ENCODE measurements at regions not wholly inside any gene's neighbourhood (a gene's known extent, or its start where the extent isn't known, plus 50 kb on each side); places are given as distances from the start of the nearest gene placed in this dataset.

DNA sequence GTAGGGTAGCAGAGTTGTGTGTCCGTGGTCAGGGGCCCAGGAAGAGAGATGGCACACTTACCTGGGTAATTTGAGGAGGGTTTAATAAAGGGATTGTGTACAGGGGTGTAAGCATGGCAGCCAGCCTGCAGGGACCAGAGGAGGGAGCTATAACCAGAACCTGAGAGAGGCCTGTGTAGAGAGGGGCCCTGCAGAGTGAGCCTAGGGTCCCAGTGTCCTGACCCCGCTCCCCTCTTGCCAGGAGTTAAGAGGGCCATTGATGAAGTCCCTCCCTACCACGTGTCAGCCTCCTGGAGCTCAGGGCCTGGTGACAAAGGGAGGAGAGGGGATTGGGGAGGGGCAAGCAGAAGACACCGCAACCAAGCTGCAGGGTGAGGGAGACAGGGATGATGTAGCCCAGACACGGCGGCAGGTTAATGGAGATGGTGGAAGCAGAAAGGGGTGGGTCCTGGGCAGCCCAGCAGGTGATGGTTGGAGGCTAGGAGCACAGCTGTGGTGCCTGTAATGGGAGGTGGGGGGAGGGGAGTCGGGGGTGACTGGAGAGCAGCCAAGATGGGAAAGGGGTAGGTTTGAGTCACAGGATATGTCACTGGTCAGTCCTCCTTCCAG, 165.4 kb upstream of the TOPAZ1 start:
- Histone ChIP-seq H3K79me2 (ENCODE audit: insufficient read depth, low read length) (peaks cover 6% of the 10 kb centered on the region), H3K27ac (ENCODE audit: low read depth, low read length) (no peak overlapping the region), H4K20me1 (ENCODE audit: insufficient read depth, low read length) (no peaks in the 10 kb centered on the region), H3K36me3 (ENCODE audit: insufficient read depth, low read length) (no peaks in the 10 kb centered on the region), H3K4me2 (ENCODE audit: insufficient read depth, low read length) (no peak overlapping the region), H3K4me1 (ENCODE audit: insufficient read depth, low read length) (no peaks in the 10 kb centered on the region), H2AFZ (ENCODE audit: low read length) (no peak overlapping the region), H3K27me3 (ENCODE audit: insufficient read depth, low read length) (no peaks in the 10 kb centered on the region), H3K9me3 (ENCODE audit: low read depth, low read length) (no peaks in the 10 kb centered on the region), H3K4me3 (ENCODE audit: insufficient read depth, low read length) (no peak overlapping the region)
- TF ChIP-seq CTCF (IDR thresholded peaks at IDR 0.05; ENCODE audit: extremely low read depth, low read depth, low read length): no peak
- no peak for DNase-seq (ENCODE audit: insufficient read length, low spot score, missing footprints)

DNA sequence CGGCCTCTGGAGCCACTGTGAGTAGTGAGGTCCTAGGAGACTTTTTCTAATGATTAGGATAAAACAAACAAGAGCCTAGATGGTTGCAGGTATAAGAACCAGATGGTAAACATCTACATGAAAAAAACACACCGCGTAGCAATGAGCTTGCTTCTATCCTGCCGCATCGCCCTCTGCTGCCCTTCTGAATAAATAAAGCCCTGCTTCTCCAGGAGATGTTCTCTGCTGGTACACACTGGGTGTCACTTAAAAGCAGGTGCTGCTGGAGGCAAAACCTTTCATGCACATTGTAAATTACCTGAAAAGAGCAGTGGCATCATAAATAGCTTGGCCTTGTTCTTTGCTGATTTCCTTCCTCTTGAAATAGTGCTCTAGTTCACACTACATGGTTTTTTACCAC, 164.4 kb upstream of the TOPAZ1 start:
- Histone ChIP-seq H3K4me3 (ENCODE audit: insufficient read depth, low read length) (no peak overlapping the region), H3K27me3 (ENCODE audit: insufficient read depth, low read length) (no peaks in the 10 kb centered on the region), H3K27ac (ENCODE audit: low read depth, low read length) (no peak overlapping the region), H3K36me3 (ENCODE audit: insufficient read depth, low read length) (no peaks in the 10 kb centered on the region), H2AFZ (ENCODE audit: low read length) (no peak overlapping the region), H4K20me1 (ENCODE audit: insufficient read depth, low read length) (no peaks in the 10 kb centered on the region), H3K9me3 (ENCODE audit: low read depth, low read length) (no peaks in the 10 kb centered on the region), H3K4me1 (ENCODE audit: insufficient read depth, low read length) (no peaks in the 10 kb centered on the region), H3K79me2 (ENCODE audit: insufficient read depth, low read length) (peaks cover 5% of the 10 kb centered on the region), H3K4me2 (ENCODE audit: insufficient read depth, low read length) (no peak overlapping the region)
- TF ChIP-seq CTCF (IDR thresholded peaks at IDR 0.05; ENCODE audit: extremely low read depth, low read depth, low read length): no peak
- no peak for DNase-seq (ENCODE audit: insufficient read length, low spot score, missing footprints)

- Histone ChIP-seq H3K27ac (ENCODE audit: low read depth, low read length) (no peak overlapping the region), H3K79me2 (ENCODE audit: insufficient read depth, low read length) (peaks cover 5% of the 10 kb centered on the region), H4K20me1 (ENCODE audit: insufficient read depth, low read length) (no peaks in the 10 kb centered on the region), H3K4me2 (ENCODE audit: insufficient read depth, low read length) (no peak overlapping the region), H3K27me3 (ENCODE audit: insufficient read depth, low read length) (no peaks in the 10 kb centered on the region), H3K36me3 (ENCODE audit: insufficient read depth, low read length) (no peaks in the 10 kb centered on the region), H3K9me3 (ENCODE audit: low read depth, low read length) (no peaks in the 10 kb centered on the region), H3K4me3 (ENCODE audit: insufficient read depth, low read length) (no peak overlapping the region), H2AFZ (ENCODE audit: low read length) (no peak overlapping the region), H3K4me1 (ENCODE audit: insufficient read depth, low read length) (no peaks in the 10 kb centered on the region)
- TF ChIP-seq CTCF (IDR thresholded peaks at IDR 0.05; ENCODE audit: extremely low read depth, low read depth, low read length): no peak
- DNase-seq (ENCODE audit: insufficient read length, low spot score, missing footprints): no peak
These were observed 162.8 kb upstream of the TOPAZ1 start for GRCh38 chr3:44078863-44079262.

- Histone ChIP-seq H3K4me1 (ENCODE audit: insufficient read depth, low read length) (no peaks in the 10 kb centered on the region), H3K4me2 (ENCODE audit: insufficient read depth, low read length) (no peak overlapping the region), H3K4me3 (ENCODE audit: insufficient read depth, low read length) (no peak overlapping the region), H4K20me1 (ENCODE audit: insufficient read depth, low read length) (no peaks in the 10 kb centered on the region), H3K27ac (ENCODE audit: low read depth, low read length) (no peak overlapping the region), H3K79me2 (ENCODE audit: insufficient read depth, low read length) (peaks cover 7% of the 10 kb centered on the region), H2AFZ (ENCODE audit: low read length) (no peak overlapping the region), H3K27me3 (ENCODE audit: insufficient read depth, low read length) (no peaks in the 10 kb centered on the region), H3K9me3 (ENCODE audit: low read depth, low read length) (no peaks in the 10 kb centered on the region), H3K36me3 (ENCODE audit: insufficient read depth, low read length) (no peaks in the 10 kb centered on the region)
- no peak for DNase-seq (ENCODE audit: insufficient read length, low spot score, missing footprints)
- no peak for TF ChIP-seq CTCF (IDR thresholded peaks at IDR 0.05; ENCODE audit: extremely low read depth, low read depth, low read length)
These were observed 161.8 kb upstream of the TOPAZ1 start for GRCh38 chr3:44079916-44080315.

Data from osteoblast (primary cell).